Suprapubic skin (tissue), 4 donors: ENCODE measurements at regions not wholly inside any gene's neighbourhood (a gene's known extent, or its start where the extent isn't known, plus 50 kb on each side); places are given as distances from the start of the nearest gene placed in this dataset.
"Not testable (repeated sequence)": the region's sequence is repeated elsewhere in the genome, so short reads cannot be mapped to it uniquely, and the experiment has no call there.

Experiments
- DNase-seq, 2 donors: peaks; one replicate each; pipeline ENCODE4 v3.0.0-alpha.2; 2019; ENCODE audit warnings: low spot score in 2 of 2
- H3K27ac ChIP-seq: fragments of 200-600 bp; sonication (generic); one replicate; pipeline ENCODE4 v1.5.1; 2019
- H3K27me3 ChIP-seq: fragments of 200-600 bp; sonication (generic); one replicate; pipeline ENCODE4 v1.5.1; 2019
- H3K36me3 ChIP-seq: fragments of 200-600 bp; sonication (generic); one replicate; pipeline ENCODE4 v1.5.1; 2019
- H3K4me1 ChIP-seq: fragments of 200-600 bp; sonication (generic); one replicate; pipeline ENCODE4 v1.5.1; 2019
- H3K4me3 ChIP-seq: fragments of 200-600 bp; sonication (generic); one replicate; pipeline ENCODE4 v1.5.1; 2019; ENCODE audit warnings: mild to moderate bottlenecking
- H3K9me3 ChIP-seq: fragments of 200-600 bp; sonication (generic); one replicate; pipeline ENCODE4 v1.5.1; 2019
- CTCF ChIP-seq, 2 donors: fragments of 200-600 bp in 1 of 2; fragments of 450-650 bp in 1 of 2; sonication (generic) in 1 of 2; IDR thresholded peaks; one replicate each; pipeline ENCODE4 v1.5.1; 2016 to 2019; ENCODE audit warnings: antibody characterized with exemption in 2 of 2, mild to moderate bottlenecking in 1 of 2, moderate library complexity in 1 of 2
- EP300 ChIP-seq: sonication (generic); formaldehyde crosslinking; IDR thresholded peaks from one replicate; pipeline ENCODE4 v1.6.1; 2017; ENCODE audit warnings: antibody characterized with exemption
- POLR2A ChIP-seq, 2 donors: fragments of 450-650 bp; IDR thresholded peaks; one replicate each; pipeline ENCODE4 v1.6.1; 2017; ENCODE audit warnings: antibody characterized with exemption in 2 of 2, mild to moderate bottlenecking in 2 of 2, moderate library complexity in 2 of 2
- POLR2AphosphoS5 ChIP-seq, 3 donors: sonication (generic); formaldehyde crosslinking; IDR thresholded peaks; one replicate each; pipeline ENCODE4 v1.6.1; 2017; ENCODE audit warnings: antibody characterized with exemption in 3 of 3
- WGBS: methylation state at CpG from one replicate; pipeline ENCODE4 v1.1.5; 2018; 5-methylcytosine and 5-hydroxymethylcytosine counted together

- whole genome bisulfite sequencing, result 97% methylated on average over 2 of the region's 2 CpGs
- Histone ChIP-seq H3K36me3 (no peaks in the 10 kb centered on the region), H3K4me3 (no peak overlapping the region), H3K9me3 (no peaks in the 10 kb centered on the region), H3K27me3 (no peaks in the 10 kb centered on the region), H3K4me1 (peaks cover 11% of the 10 kb centered on the region), H3K27ac (no peak overlapping the region)
- TF ChIP-seq POLR2AphosphoS5 (IDR thresholded peaks at IDR 0.05) (no peak), POLR2A (IDR thresholded peaks at IDR 0.05) (no peak), EP300 (no peak), CTCF (IDR thresholded peaks at IDR 0.05) (no peak)
- no peak for DNase-seq
Observed at GRCh38 chr3:48070030-48070429, 53.8 kb upstream of the MAP4 start.

DNA sequence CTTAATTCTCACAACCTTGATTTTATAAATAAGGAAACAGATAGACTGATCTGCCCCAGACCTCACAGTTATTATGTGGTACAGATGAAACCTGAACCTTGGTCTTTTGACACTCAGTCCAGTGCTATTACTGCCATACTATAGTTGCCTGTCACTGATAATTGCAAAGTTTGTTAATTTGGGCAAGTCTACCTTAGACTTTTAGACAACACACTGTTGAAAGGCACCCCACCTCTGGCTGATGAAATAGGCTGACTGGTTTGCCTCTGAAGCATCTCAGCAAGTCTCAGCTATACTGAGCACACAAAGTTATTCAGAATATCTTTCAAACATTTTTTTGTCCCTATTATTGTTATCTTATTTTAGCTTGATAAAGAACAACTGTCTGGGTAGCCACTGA lies 53.1 kb upstream of the MAP4 start:
- H3K27ac ChIP-seq, result no peak overlapping the region
- no peak for TF ChIP-seq POLR2A (IDR thresholded peaks at IDR 0.05)
- TF ChIP-seq POLR2AphosphoS5 (IDR thresholded peaks at IDR 0.05), result no peak
- no peak for TF ChIP-seq CTCF (IDR thresholded peaks at IDR 0.05)
- no peak for TF ChIP-seq EP300
- DNase-seq, result no peak

GRCh38 chr3:48068886-48069285 lies 52.7 kb upstream of the MAP4 start:
- no peak for DNase-seq
- WGBS, result 71% methylated on average over 1 of the region's 1 CpG
- no peaks in the 10 kb centered on the region for H3K27me3 ChIP-seq
- H3K9me3 ChIP-seq, result no peaks in the 10 kb centered on the region
- no peak overlapping the region for H3K27ac ChIP-seq
- H3K36me3 ChIP-seq, result no peaks in the 10 kb centered on the region
- no peak overlapping the region for H3K4me3 ChIP-seq
- TF ChIP-seq EP300 (no peak), POLR2A (IDR thresholded peaks at IDR 0.05) (no peak), POLR2AphosphoS5 (IDR thresholded peaks at IDR 0.05) (no peak), CTCF (IDR thresholded peaks at IDR 0.05) (no peak)
- H3K4me1 ChIP-seq, result peaks cover 16% of the 10 kb centered on the region

More for the DNA sequence above, 53.1 kb upstream of the MAP4 start:
- H3K9me3 ChIP-seq, result no peaks in the 10 kb centered on the region
- peaks cover 15% of the 10 kb centered on the region for H3K4me1 ChIP-seq
- H3K4me3 ChIP-seq, result no peak overlapping the region
- H3K36me3 ChIP-seq, result no peaks in the 10 kb centered on the region
- no peaks in the 10 kb centered on the region for H3K27me3 ChIP-seq

DNA sequence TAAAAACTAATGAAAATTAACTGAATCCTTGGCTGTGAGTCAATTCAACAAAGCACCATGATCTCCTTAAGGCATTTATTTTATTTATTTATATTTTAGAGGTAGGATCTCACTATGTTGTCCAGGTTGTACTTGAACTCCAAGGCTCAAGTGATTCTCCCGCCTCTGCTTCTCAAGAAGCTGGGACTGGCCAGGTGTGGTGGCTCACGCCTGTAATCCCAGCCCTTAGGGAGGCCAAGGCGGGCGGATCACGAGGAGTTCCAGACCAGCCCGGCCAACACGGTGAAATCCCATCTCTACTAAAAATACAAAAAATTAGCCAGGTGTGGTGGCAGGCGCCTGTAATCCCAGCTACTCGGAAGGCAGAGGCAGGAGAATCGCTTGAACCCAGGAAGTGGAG lies 52.1 kb upstream of the MAP4 start:
- H3K27me3 ChIP-seq, H3K4me3 ChIP-seq, H3K9me3 ChIP-seq, H3K27ac ChIP-seq, H3K36me3 ChIP-seq, DNase-seq: not testable (repeated sequence)
- H3K4me1 ChIP-seq, result peaks cover 21% of the 10 kb centered on the region
- WGBS, result 93% methylated on average over 10 of the region's 10 CpGs

GRCh38 chr3:48067271-48067670 lies 51.1 kb upstream of the MAP4 start:
- H3K4me3 ChIP-seq, result no peak overlapping the region
- WGBS, result 95% methylated on average over 4 of the region's 4 CpGs
- H3K27ac ChIP-seq, result no peak overlapping the region

More at GRCh38 chr3:48067271-48067670, 51.1 kb upstream of the MAP4 start:
- no peak for TF ChIP-seq CTCF (IDR thresholded peaks at IDR 0.05)
- no peak for TF ChIP-seq EP300
- DNase-seq, result no peak
- Histone ChIP-seq H3K9me3 (no peaks in the 10 kb centered on the region), H3K36me3 (no peaks in the 10 kb centered on the region), H3K27me3 (no peaks in the 10 kb centered on the region), H3K4me1 (peaks cover 12% of the 10 kb centered on the region)
